Naive thymus-derived CD4-positive, alpha-beta T cell (primary cell): ENCODE measurements at regions not wholly inside any gene's neighbourhood (a gene's known extent, or its start where the extent isn't known, plus 50 kb on each side); places are given as distances from the start of the nearest gene placed in this dataset.
"Not testable (repeated sequence)": the region's sequence is repeated elsewhere in the genome, so short reads cannot be mapped to it uniquely, and the experiment has no call there.

Experiments used
- ATAC-seq: fragments of 150-1000 bp; cut with Tn5 transposase; 2 replicates; pipeline ENCODE4 v1.10.0; 2021; ENCODE audit warnings: mild to moderate bottlenecking, moderate library complexity
- CTCF ChIA-PET: fragments of 350-600 bp; sonication (Branson Sonifier 250); formaldehyde crosslinking; loops from one replicate; lab custom pipeline; 2021; ENCODE audit warnings: antibody characterized with exemption; lab: Charles Lee
- POLR2A ChIA-PET: fragments of 350-600 bp; sonication (Branson Sonifier 250); formaldehyde crosslinking; loops from one replicate; lab custom pipeline; 2021; ENCODE audit warnings: antibody characterized with exemption, inconsistent platforms; lab: Charles Lee
- DNase-seq, 9 donors: peaks; one replicate each; pipeline versions ENCODE4 v3.0.0 to v3.0.0-alpha.2; 2020 to 2022; ENCODE audit warnings: mixed read lengths in 1 of 9
- H3K27ac ChIP-seq: one replicate; pipeline ENCODE4 v1.7.0; 2013; ENCODE audit warnings: mild to moderate bottlenecking, low read depth, low read length, moderate library complexity
- H3K27me3 ChIP-seq, 2 donors: one replicate each; pipeline ENCODE4 v1.7.0; 2013; ENCODE audit warnings: low read length in 2 of 2, mild to moderate bottlenecking in 2 of 2, moderate library complexity in 2 of 2; ENCODE audit not compliant: control insufficient read depth in 2 of 2, insufficient read depth in 2 of 2
- H3K36me3 ChIP-seq, 3 experiments: 1 replicate in 2 of 3; 2 replicates in 1 of 3; pipeline ENCODE4 v1.7.0; 2013; ENCODE audit warnings: low read length in 3 of 3, mild to moderate bottlenecking in 3 of 3, moderate library complexity in 1 of 3; ENCODE audit not compliant: insufficient read depth in 3 of 3, control insufficient read depth in 2 of 3
- H3K4me1 ChIP-seq, 2 donors: one replicate each; pipeline ENCODE4 v1.7.0; 2013; ENCODE audit warnings: low read length in 2 of 2, mild to moderate bottlenecking in 2 of 2, moderate library complexity in 1 of 2; ENCODE audit not compliant: control insufficient read depth in 2 of 2, insufficient read depth in 2 of 2
- H3K4me3 ChIP-seq: 2 replicates; pipeline ENCODE4 v1.7.0; 2013; ENCODE audit warnings: mild to moderate bottlenecking, low read length
- H3K9me3 ChIP-seq, 3 experiments: 1 replicate in 2 of 3; 2 replicates in 1 of 3; pipeline ENCODE4 v1.7.0; 2013; ENCODE audit warnings: low read length in 3 of 3; ENCODE audit not compliant: control insufficient read depth in 2 of 3
- H3K27ac Mint-ChIP-seq, 9 donors: one replicate each; pipeline ENCODE4 v1.8.0; 2020 to 2022; ENCODE audit warnings: mixed read lengths in 9 of 9, mild to moderate bottlenecking in 8 of 9, moderate library complexity in 5 of 9, inconsistent platforms in 2 of 9
- H3K27me3 Mint-ChIP-seq, 5 donors: one replicate each; pipeline ENCODE4 v1.8.0; 2021 to 2022; ENCODE audit warnings: mixed read lengths in 5 of 5, mild to moderate bottlenecking in 1 of 5
- H3K36me3 Mint-ChIP-seq, 5 donors: one replicate each; pipeline ENCODE4 v1.8.0; 2020 to 2022; ENCODE audit warnings: mixed read lengths in 5 of 5, mild to moderate bottlenecking in 3 of 5, inconsistent platforms in 1 of 5
- H3K4me1 Mint-ChIP-seq, 7 donors: one replicate each; pipeline ENCODE4 v1.8.0; 2020 to 2022; ENCODE audit warnings: mixed read lengths in 7 of 7, mild to moderate bottlenecking in 3 of 7, inconsistent platforms in 1 of 7
- H3K4me3 Mint-ChIP-seq, 10 donors: one replicate each; pipeline ENCODE4 v1.8.0; 2020 to 2022; ENCODE audit warnings: mild to moderate bottlenecking in 10 of 10, mixed read lengths in 10 of 10, moderate library complexity in 6 of 10, inconsistent platforms in 2 of 10
- H3K9me3 Mint-ChIP-seq, 11 donors: one replicate each; pipeline ENCODE4 v1.8.0; 2020 to 2022; ENCODE audit warnings: mixed read lengths in 11 of 11, mild to moderate bottlenecking in 4 of 11, inconsistent platforms in 1 of 11, moderate library complexity in 1 of 11
- intact Hi-C, 2 donors: fragments of 100-400 bp; cut with micrococcal nuclease; formaldehyde crosslinking; loops; one replicate each; pipeline ENCODE4 v1.15.1; 2023

DNA sequence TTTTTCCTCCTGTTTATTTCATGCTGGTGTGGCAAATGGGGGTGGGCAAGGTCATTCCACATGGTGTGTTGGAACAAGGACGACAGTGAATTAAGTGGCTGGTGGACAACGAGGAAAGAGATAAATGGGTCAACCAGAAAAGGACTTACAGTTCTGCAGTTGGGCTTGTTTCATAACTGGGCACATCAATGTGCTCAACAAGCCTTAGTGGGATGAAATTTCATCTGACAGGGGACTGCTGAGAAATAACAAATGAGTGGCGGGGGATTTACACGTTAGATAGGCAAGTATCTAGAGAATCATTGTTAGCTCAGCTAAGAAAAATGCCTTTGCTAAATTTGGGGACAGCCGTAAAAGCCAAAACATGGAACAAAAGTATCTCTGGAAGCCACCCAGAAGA is 163.6 kb downstream of the NRN1 start:
- Mint-ChIP-seq H3K36me3 (peaks cover 0 to 3% (median 0%) of the 10 kb centered on the region in 5 donors), H3K4me1 (peaks cover 0 to 10% (median 0%) of the 10 kb centered on the region in 7 donors), H3K9me3 (peaks cover 0 to 4% (median 0%) of the 10 kb centered on the region in 11 donors), H3K27me3 (peaks cover 0 to 64% (median 0%) of the 10 kb centered on the region in 5 donors), H3K27ac (no peak overlapping the region), H3K4me3 (no peak overlapping the region)
- no peak for ATAC-seq
- no peak overlapping the region for H3K4me3 ChIP-seq
- DNase-seq: no peak
- no peaks in the 10 kb centered on the region for H3K4me1 ChIP-seq
- ChIA-PET CTCF (no interaction called here), POLR2A (no interaction called here)
- intact Hi-C loops: no loop called here
- no peaks in the 10 kb centered on the region for H3K27me3 ChIP-seq
- H3K9me3 ChIP-seq: no peaks in the 10 kb centered on the region
- no peak overlapping the region for H3K27ac ChIP-seq
- no peaks in the 10 kb centered on the region for H3K36me3 ChIP-seq

DNA sequence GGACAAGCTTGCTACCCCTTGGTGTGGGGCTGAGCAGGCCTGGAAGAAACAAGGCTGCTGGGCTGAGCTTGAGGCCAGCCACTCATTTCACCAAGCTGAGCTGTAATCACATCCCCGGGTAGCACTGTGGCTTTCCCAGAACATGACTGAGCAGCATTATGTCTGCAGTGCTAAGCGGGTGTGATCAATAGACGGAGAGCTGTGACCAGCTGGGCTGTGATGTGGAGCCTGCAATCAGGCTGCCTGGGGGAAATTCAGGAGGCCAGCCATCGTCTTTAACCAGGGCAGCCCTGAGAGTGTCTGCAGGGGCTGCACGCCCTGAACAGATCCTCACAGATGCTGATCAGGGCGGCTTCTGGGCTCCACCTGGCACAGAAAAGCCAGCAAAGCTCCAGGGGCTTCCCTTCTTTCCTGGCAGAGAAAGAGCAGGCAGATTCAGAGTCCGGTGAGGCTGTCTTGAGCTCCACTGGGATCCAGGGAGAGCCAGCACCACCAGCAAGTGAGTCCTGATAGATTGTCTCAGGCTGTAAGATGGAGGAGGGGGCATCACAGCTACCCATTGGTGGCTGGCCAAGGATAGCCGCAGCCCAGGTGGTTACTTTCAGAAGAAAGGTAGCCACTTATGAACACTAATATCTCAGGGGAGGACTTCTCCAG is 165.9 kb downstream of the NRN1 start:
- no peak overlapping the region for H3K4me3 Mint-ChIP-seq
- Histone ChIP-seq H3K4me3 (no peak overlapping the region), H3K27me3 (no peaks in the 10 kb centered on the region), H3K36me3 (no peaks in the 10 kb centered on the region), H3K27ac (no peak overlapping the region), H3K9me3 (no peaks in the 10 kb centered on the region), H3K4me1 (no peaks in the 10 kb centered on the region)
- CTCF ChIA-PET: no interaction called here
- no peak overlapping the region for H3K27ac Mint-ChIP-seq
- peaks cover 0 to 7% (median 0%) of the 10 kb centered on the region in 7 donors for H3K4me1 Mint-ChIP-seq
- ATAC-seq (no peak), DNase-seq (no peak)
- H3K9me3 Mint-ChIP-seq: peaks cover 0 to 4% (median 0%) of the 10 kb centered on the region in 11 donors
- POLR2A ChIA-PET: interaction anchor here (1.2 kb wide), 1 partner anchor 33 kb away, joined by 3 read pairs; no protein-coding TSS in a partner anchor
- peaks cover 0 to 3% (median 0%) of the 10 kb centered on the region in 5 donors for H3K36me3 Mint-ChIP-seq
- peaks cover 0 to 59% (median 0%) of the 10 kb centered on the region in 5 donors for H3K27me3 Mint-ChIP-seq
- intact Hi-C loops: no loop called here

- Mint-ChIP-seq H3K4me1 (peaks cover 4 to 10% (median 8%) of the 10 kb centered on the region in 7 donors), H3K9me3 (peaks cover 0 to 4% (median 0%) of the 10 kb centered on the region in 11 donors), H3K27ac (peak overlapping the region in 4 of 9 donors; percentile 8 to 83 (median 51)), H3K27me3 (peaks cover 0 to 40% (median 0%) of the 10 kb centered on the region in 5 donors), H3K36me3 (no peaks in the 10 kb centered on the region), H3K4me3 (no peak overlapping the region)
- DNase-seq (no peak), ATAC-seq (no peak)
- intact Hi-C loops: no loop called here
- Histone ChIP-seq H3K27ac (no peak overlapping the region), H3K4me3 (no peak overlapping the region), H3K4me1 (no peaks in the 10 kb centered on the region), H3K9me3 (no peaks in the 10 kb centered on the region), H3K27me3 (no peaks in the 10 kb centered on the region), H3K36me3 (no peaks in the 10 kb centered on the region)
- ChIA-PET CTCF (no interaction called here), POLR2A (no interaction called here)
These were observed 167.9 kb downstream of the NRN1 start for GRCh38 chr6:5838656-5839396.

DNA sequence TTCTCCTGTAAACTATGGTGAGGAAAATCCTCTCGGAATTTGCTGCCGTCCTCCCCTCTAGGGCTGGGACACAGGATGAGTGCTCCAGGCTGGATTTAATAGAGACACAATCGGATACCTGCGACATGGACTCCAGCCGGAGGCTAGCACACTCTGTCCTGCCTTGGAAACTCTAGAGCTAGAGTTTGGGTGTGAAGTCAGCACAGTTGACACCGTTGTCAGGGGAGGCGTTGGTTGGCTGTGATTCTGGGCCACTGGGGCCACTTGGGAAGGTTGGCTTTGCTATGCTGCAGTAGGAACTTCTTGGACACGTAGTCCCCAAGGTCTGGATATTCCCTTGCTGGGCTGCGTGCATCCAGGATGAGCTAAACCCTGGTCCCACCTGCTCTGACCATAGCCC is 169.4 kb downstream of the NRN1 start:
- Histone ChIP-seq H3K4me3 (no peak overlapping the region), H3K27ac (no peak overlapping the region), H3K4me1 (peaks cover 7% of the 10 kb centered on the region in 2 donors), H3K27me3 (no peaks in the 10 kb centered on the region), H3K36me3 (no peaks in the 10 kb centered on the region), H3K9me3 (no peaks in the 10 kb centered on the region)
- Mint-ChIP-seq H3K9me3 (peaks cover 0 to 3% (median 0%) of the 10 kb centered on the region in 11 donors), H3K36me3 (no peaks in the 10 kb centered on the region), H3K4me1 (peaks cover 14 to 24% (median 22%) of the 10 kb centered on the region in 7 donors), H3K4me3 (no peak overlapping the region), H3K27me3 (peaks cover 0 to 26% (median 0%) of the 10 kb centered on the region in 5 donors), H3K27ac (peak overlapping the region in 1 of 9 donors; percentile 18)
- intact Hi-C loops: no loop called here
- ChIA-PET POLR2A (no interaction called here), CTCF (no interaction called here)
- no peak for DNase-seq
- no peak for ATAC-seq

DNA sequence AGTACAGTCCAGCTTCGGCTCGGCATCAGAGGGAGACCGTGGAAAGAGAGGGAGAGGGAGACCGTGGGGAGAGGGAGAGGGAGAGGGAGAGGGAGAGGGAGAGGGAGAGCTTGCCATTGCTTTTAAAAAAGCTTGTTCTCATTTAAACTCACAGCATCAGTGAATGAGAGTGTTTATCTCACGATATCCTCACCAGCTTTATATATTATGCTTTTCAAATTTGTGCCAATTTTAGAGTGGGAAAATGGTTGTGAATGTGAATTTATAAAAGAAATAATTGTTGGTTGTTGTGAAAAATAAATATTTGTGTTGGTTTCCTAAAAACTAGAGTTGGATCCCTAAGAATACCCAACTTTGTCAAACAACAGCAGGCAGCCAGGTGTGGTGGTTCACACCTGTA is 170.1 kb downstream of the NRN1 start:
- H3K9me3 Mint-ChIP-seq, H3K36me3 ChIP-seq, H3K9me3 ChIP-seq, H3K27me3 ChIP-seq, H3K4me3 Mint-ChIP-seq, H3K4me3 ChIP-seq, CTCF ChIA-PET, POLR2A ChIA-PET, H3K36me3 Mint-ChIP-seq, H3K27ac ChIP-seq, DNase-seq, intact Hi-C loops, ATAC-seq, H3K27ac Mint-ChIP-seq: not testable (repeated sequence)
- peaks cover 14 to 15% of the 10 kb centered on the region in 2 donors for H3K4me1 ChIP-seq
- Mint-ChIP-seq H3K27me3 (peaks cover 0 to 22% (median 0%) of the 10 kb centered on the region in 5 donors), H3K4me1 (peaks cover 21 to 31% (median 30%) of the 10 kb centered on the region in 7 donors)

GRCh38 chr6:5833120-5833519 is 173.6 kb downstream of the NRN1 start:
- ChIA-PET CTCF (interaction anchor here (0.5 to 1.0 kb wide), 2 partner anchors 19 to 67 kb away, joined by 3 to 4 read pairs; no protein-coding TSS in a partner anchor), POLR2A (interaction anchor here (0.6 to 1.8 kb wide), 4 partner anchors 19 to 410 kb away, joined by 3 to 9 read pairs (median 4); no protein-coding TSS in a partner anchor)
- peaks cover 27 to 37% of the 10 kb centered on the region in 2 donors for H3K4me1 ChIP-seq
- intact Hi-C loops: loop anchor here in 1 of 2 donors (5.0 kb wide), 1 partner anchor 34 kb away; no protein-coding TSS in a partner anchor
- no peaks in the 10 kb centered on the region for H3K27me3 ChIP-seq
- peak overlapping the region in 6 of 9 donors; percentile 25 to 94 (median 90) for H3K27ac Mint-ChIP-seq
- H3K4me3 ChIP-seq: peak overlapping the region; percentile 13
- no peak for DNase-seq
- H3K4me3 Mint-ChIP-seq: peak overlapping the region in 6 of 10 donors; percentile 20 to 92 (median 79)
- ATAC-seq: no peak
- H3K4me1 Mint-ChIP-seq: peaks cover 35 to 64% (median 56%) of the 10 kb centered on the region in 7 donors
- peaks cover 0 to 3% (median 0%) of the 10 kb centered on the region in 5 donors for H3K36me3 Mint-ChIP-seq
- no peaks in the 10 kb centered on the region for H3K36me3 ChIP-seq
- H3K9me3 ChIP-seq: no peaks in the 10 kb centered on the region
- H3K9me3 Mint-ChIP-seq: no peaks in the 10 kb centered on the region
- peaks cover 0 to 2% (median 0%) of the 10 kb centered on the region in 5 donors for H3K27me3 Mint-ChIP-seq
- peak overlapping the region; percentile 56 for H3K27ac ChIP-seq
